H1 (cell line): ENCODE measurements at regions not wholly inside any gene's neighbourhood (a gene's known extent, or its start where the extent isn't known, plus 50 kb on each side); places are given as distances from the start of the nearest gene placed in this dataset.

ENCODE experiments used
- CTCF ChIA-PET: fragments of 300-600 bp; sonication (Branson Sonifier 250); formaldehyde crosslinking; loops from one replicate; lab custom pipeline; 2021; ENCODE audit not compliant: partially characterized antibody; lab: Charles Lee
- POLR2A ChIA-PET: fragments of 300-600 bp; sonication (Branson Sonifier 250); formaldehyde crosslinking; loops from one replicate; lab custom pipeline; 2021; ENCODE audit warnings: inconsistent platforms; ENCODE audit not compliant: partially characterized antibody; lab: Charles Lee
- DNase-seq, 2 experiments: peaks; one replicate each; pipeline versions ENCODE4 v3.0.0 to v3.0.0-alpha.2; 2010 to 2022; ENCODE audit warnings: low spot score in 2 of 2, low read depth in 1 of 2, mixed read lengths in 1 of 2
- FAIRE-seq: peaks from 2 replicates; lab custom pipeline; 2011; peaks lifted over from hg19 to GRCh38; lab: Jason Lieb, UNC
- H2AFZ ChIP-seq: 2 replicates; pipeline ENCODE4 v1.8.1; 2012; ENCODE audit warnings: low read length, inconsistent platforms
- H2AK5ac ChIP-seq: 2 replicates; pipeline ENCODE4 v1.6.1; 2013; ENCODE audit warnings: low read depth, low read length
- H2BK120ac ChIP-seq: replicated peaks from 2 replicates; pipeline ENCODE3; 2013; ENCODE audit warnings: low read depth, low read length, inconsistent platforms
- H2BK12ac ChIP-seq: 2 replicates; pipeline ENCODE4 v1.6.1; 2013; ENCODE audit warnings: low read depth, low read length
- H2BK15ac ChIP-seq: 2 replicates; pipeline ENCODE4 v1.6.1; 2013; ENCODE audit warnings: low read length
- H2BK20ac ChIP-seq: 2 replicates; pipeline ENCODE4 v1.6.1; 2013; ENCODE audit warnings: low read length
- H2BK5ac ChIP-seq: 2 replicates; pipeline ENCODE4 v1.6.1; 2013; ENCODE audit warnings: low read depth, low read length
- H3K14ac ChIP-seq: 2 replicates; pipeline ENCODE4 v1.6.1; 2013; ENCODE audit warnings: inconsistent platforms; ENCODE audit not compliant: insufficient read length
- H3K18ac ChIP-seq: 2 replicates; pipeline ENCODE4 v1.6.1; 2013; ENCODE audit warnings: low read length; ENCODE audit errors: extremely low read depth
- H3K23ac ChIP-seq: 2 replicates; pipeline ENCODE4 v1.6.1; 2013; ENCODE audit warnings: inconsistent platforms; ENCODE audit not compliant: insufficient read length
- H3K23me2 ChIP-seq: 2 replicates; pipeline ENCODE4 v1.6.1; 2013; ENCODE audit warnings: low read depth, low read length
- H3K27ac ChIP-seq: 2 replicates; pipeline ENCODE4 v1.6.1; 2011; ENCODE audit warnings: low read depth, low read length, inconsistent platforms
- H3K27me3 ChIP-seq, 4 experiments: replicated peaks in 1 of 4; 1 replicate in 1 of 4; 2 replicates in 3 of 4; pipeline versions ENCODE4 v1.6.1 to v1.8.1; 2011 to 2013; ENCODE audit warnings: low read length in 3 of 4, mild to moderate bottlenecking in 3 of 4, inconsistent platforms in 2 of 4, mixed read lengths in 2 of 4, moderate library complexity in 1 of 4; ENCODE audit not compliant: control insufficient read depth in 3 of 4, insufficient read depth in 3 of 4; ENCODE audit errors: extremely low read depth in 1 of 4
- H3K36me3 ChIP-seq, 4 experiments: 2 replicates each; pipeline versions ENCODE4 v1.6.1 to v1.8.1; 2011 to 2013; ENCODE audit warnings: mild to moderate bottlenecking in 4 of 4, low read length in 3 of 4, moderate library complexity in 2 of 4, control low read depth in 1 of 4, inconsistent platforms in 1 of 4; ENCODE audit not compliant: insufficient read depth in 4 of 4, control insufficient read depth in 2 of 4
- H3K4ac ChIP-seq: replicated peaks from 2 replicates; pipeline ENCODE3; 2013; ENCODE audit warnings: low read length, low read depth, mixed read lengths, inconsistent platforms; ENCODE audit not compliant: insufficient read length
- H3K4me1 ChIP-seq, 4 experiments: replicated peaks in 1 of 4; 1 replicate in 1 of 4; 2 replicates in 3 of 4; pipeline versions ENCODE4 v1.6.1 to v1.8.1; 2011 to 2013; ENCODE audit warnings: low read length in 3 of 4, inconsistent platforms in 2 of 4, mixed read lengths in 1 of 4; ENCODE audit not compliant: insufficient read depth in 4 of 4, control insufficient read depth in 3 of 4
- H3K4me2 ChIP-seq, 2 experiments: 2 replicates each; pipeline versions ENCODE4 v1.6.1 to v1.8.1; 2011 to 2013; ENCODE audit warnings: low read depth in 2 of 2, low read length in 2 of 2, control low read depth in 1 of 2, inconsistent platforms in 1 of 2, mild to moderate bottlenecking in 1 of 2; ENCODE audit not compliant: insufficient read depth in 1 of 2
- H3K4me3 ChIP-seq, 4 experiments: fragments of 200-600, 300-600 bp in 1 of 4; sonication (generic), shearing (Covaris generic), sonication (Bioruptor Twin) in 1 of 4; 2 replicates each; pipeline versions ENCODE4 v1.5.1 to v1.8.1; 2011 to 2016; ENCODE audit warnings: low read length in 4 of 4, low read depth in 3 of 4, control low read depth in 2 of 4, inconsistent platforms in 2 of 4, mild to moderate bottlenecking in 2 of 4, mixed read lengths in 1 of 4, moderate library complexity in 1 of 4; ENCODE audit not compliant: insufficient read depth in 2 of 4; ENCODE audit errors: extremely low read depth in 1 of 4
- H3K56ac ChIP-seq: replicated peaks from 2 replicates; pipeline ENCODE3; 2013; ENCODE audit warnings: low read depth, mild to moderate bottlenecking, mixed read lengths, low read length, inconsistent platforms; ENCODE audit not compliant: insufficient read length
- H3K79me1 ChIP-seq: 2 replicates; pipeline ENCODE4 v1.6.1; 2013; ENCODE audit warnings: low read depth, low read length, control low read depth
- H3K79me2 ChIP-seq, 2 experiments: 2 replicates each; pipeline versions ENCODE4 v1.6.1 to v1.8.1; 2012 to 2013; ENCODE audit warnings: low read length in 2 of 2, mild to moderate bottlenecking in 2 of 2, inconsistent platforms in 1 of 2; ENCODE audit not compliant: insufficient read depth in 2 of 2, control insufficient read depth in 1 of 2
- H3K9ac ChIP-seq, 4 experiments: replicated peaks in 1 of 4; 1 replicate in 1 of 4; 2 replicates in 3 of 4; pipeline versions ENCODE4 v1.6.1 to v1.8.1; 2011 to 2013; ENCODE audit warnings: low read depth in 3 of 4, low read length in 3 of 4, control low read depth in 2 of 4, mild to moderate bottlenecking in 2 of 4, moderate library complexity in 2 of 4, inconsistent platforms in 1 of 4; ENCODE audit errors: extremely low read depth in 1 of 4
- H3K9me3 ChIP-seq, 2 experiments: 2 replicates each; pipeline versions ENCODE4 v1.6.1 to v1.8.1; 2012 to 2013; ENCODE audit warnings: mild to moderate bottlenecking in 2 of 2, moderate library complexity in 2 of 2, control low read depth in 1 of 2, inconsistent platforms in 1 of 2, low read depth in 1 of 2, low read length in 1 of 2, mixed read lengths in 1 of 2; ENCODE audit not compliant: insufficient read depth in 2 of 2
- H4K20me1 ChIP-seq, 2 experiments: replicated peaks in 1 of 2; 2 replicates each; pipeline versions ENCODE3 to v1.8.1; 2011 to 2013; ENCODE audit warnings: inconsistent platforms in 2 of 2, low read length in 2 of 2, mild to moderate bottlenecking in 1 of 2; ENCODE audit not compliant: insufficient read depth in 2 of 2, control insufficient read depth in 1 of 2
- H4K5ac ChIP-seq: 2 replicates; pipeline ENCODE4 v1.6.1; 2013; ENCODE audit warnings: low read length, low read depth, mixed read lengths, inconsistent platforms; ENCODE audit not compliant: insufficient read length
- H4K8ac ChIP-seq: 2 replicates; pipeline ENCODE4 v1.8.0; 2013; ENCODE audit warnings: mild to moderate bottlenecking, moderate library complexity, low read length, inconsistent platforms; ENCODE audit not compliant: insufficient read depth; ENCODE audit errors: extremely low read depth
- H4K91ac ChIP-seq: replicated peaks from 2 replicates; pipeline ENCODE3; 2013; ENCODE audit warnings: low read length, mixed read lengths, inconsistent platforms; ENCODE audit not compliant: insufficient read length
- EGR1 ChIP-seq: IDR thresholded peaks from 2 replicates; pipeline ENCODE4 v1.6.1; 2011; ENCODE audit warnings: low read depth, low read length, borderline replicate concordance
- FOSL1 ChIP-seq: IDR thresholded peaks from 2 replicates; pipeline ENCODE4 v1.6.1; 2011; ENCODE audit warnings: mild to moderate bottlenecking, low read depth, low read length, moderate library complexity; ENCODE audit not compliant: insufficient read depth
- TCF12 ChIP-seq: IDR thresholded peaks from 2 replicates; pipeline ENCODE4 v1.6.1; 2011; ENCODE audit warnings: low read depth, mild to moderate bottlenecking, low read length
- WGBS, 2 experiments: shearing (Covaris generic) in 1 of 2; methylation state at CpG; one replicate each; pipeline versions ENCODE4 v1.1.6 to v1.1.7; 2013 to 2015; ENCODE audit warnings: low lambda C conversion rate in 2 of 2, mixed read lengths in 2 of 2, inconsistent platforms in 1 of 2, low coverage in 1 of 2, missing lambda C conversion rate in 1 of 2; ENCODE audit not compliant: insufficient replicate concordance in 2 of 2, insufficient coverage in 1 of 2, insufficient read length in 1 of 2; ENCODE audit errors: extremely low coverage in 1 of 2, missing lambda C conversion rate in 1 of 2; 5-methylcytosine and 5-hydroxymethylcytosine counted together
- TF ChIP-seq, protein P1 (sequence below), 3 experiments: IDR thresholded peaks; 1 replicate in 2 of 3; 2 replicates in 1 of 3; pipeline versions ENCODE4 v1.5.1 to v1.6.1; 2011; ENCODE audit warnings: low read length in 3 of 3, mild to moderate bottlenecking in 3 of 3, inconsistent platforms in 2 of 3, low read depth in 1 of 3, moderate library complexity in 1 of 3; ENCODE audit not compliant: insufficient read depth in 1 of 3; ENCODE audit errors: control extremely low read depth in 1 of 3
- TF ChIP-seq, protein P2 (sequence below): IDR thresholded peaks from 2 replicates; pipeline ENCODE4 v1.6.1; 2012; ENCODE audit warnings: inconsistent platforms

DNA sequence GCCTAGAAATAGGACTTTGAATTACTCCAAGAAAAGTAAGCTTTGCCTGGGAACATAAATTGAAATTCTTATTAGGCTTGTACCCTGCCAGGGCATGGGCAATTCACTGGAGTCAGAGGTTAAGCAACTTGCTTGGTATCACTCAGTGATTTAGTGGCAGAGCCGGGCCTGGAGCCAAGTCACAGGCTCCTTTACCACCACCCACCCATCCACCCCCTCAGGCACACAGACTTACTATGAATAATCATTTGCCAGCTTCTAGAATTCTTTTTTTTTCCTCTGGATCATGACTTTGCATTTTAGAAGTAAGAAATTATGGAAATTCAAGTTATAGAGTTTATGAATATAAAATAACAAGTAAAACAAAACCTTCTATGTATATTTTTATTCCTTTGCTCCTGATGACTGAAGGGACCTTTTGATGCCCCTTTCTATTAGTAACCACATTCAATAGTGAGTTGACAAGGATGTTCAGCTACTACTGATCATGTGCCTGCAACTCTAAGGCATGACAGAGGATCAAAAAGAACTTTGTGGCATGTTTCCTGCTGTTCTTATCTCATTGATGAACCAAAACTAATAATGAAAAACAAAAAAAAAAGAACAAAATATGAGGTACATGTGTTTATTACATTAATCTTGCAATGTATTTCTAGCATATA, 614.7 kb downstream of the TLR4 start:
- no peak overlapping the region for H2BK5ac ChIP-seq
- peaks cover 0 to 4% (median 0%) of the 10 kb centered on the region in 4 experiments; a peak in 1 of 7 replicates for H3K4me1 ChIP-seq
- H4K8ac ChIP-seq, result no peak overlapping the region
- ChIA-PET CTCF (no interaction called here), POLR2A (no interaction called here)
- no peaks in the 10 kb centered on the region for H4K20me1 ChIP-seq
- H2BK12ac ChIP-seq, result no peak overlapping the region
- no peak overlapping the region for H2AK5ac ChIP-seq
- no peaks in the 10 kb centered on the region for H3K27me3 ChIP-seq
- no peak overlapping the region for H2BK15ac ChIP-seq
- no peaks in the 10 kb centered on the region for H3K9me3 ChIP-seq
- no peak overlapping the region for H4K5ac ChIP-seq
- no peak overlapping the region for H2BK120ac ChIP-seq
- H2BK20ac ChIP-seq, result no peak overlapping the region
- H2AFZ ChIP-seq, result no peak overlapping the region
- DNase-seq (no peak), FAIRE-seq (no peak)
- H3K4ac ChIP-seq, result no peak overlapping the region
- no peak overlapping the region for H3K27ac ChIP-seq
- no peaks in the 10 kb centered on the region for H3K23me2 ChIP-seq
- no peaks in the 10 kb centered on the region for H3K79me2 ChIP-seq
- no peak overlapping the region for H3K4me2 ChIP-seq
- H3K14ac ChIP-seq, result no peak overlapping the region
- WGBS, 2 experiments, result 86% methylated on average over 1 of the region's 1 CpG; no CpG with 5 or more reads in 1 of the 2 experiments
- H3K4me3 ChIP-seq, result no peak overlapping the region
- H3K23ac ChIP-seq, result no peak overlapping the region
- no peak overlapping the region for H4K91ac ChIP-seq
- no peak overlapping the region for H3K9ac ChIP-seq
- no peaks in the 10 kb centered on the region for H3K79me1 ChIP-seq
- H3K56ac ChIP-seq, result no peak overlapping the region
- H3K36me3 ChIP-seq, result no peaks in the 10 kb centered on the region
- no peak overlapping the region for H3K18ac ChIP-seq
- TF ChIP-seq, protein P1, sequence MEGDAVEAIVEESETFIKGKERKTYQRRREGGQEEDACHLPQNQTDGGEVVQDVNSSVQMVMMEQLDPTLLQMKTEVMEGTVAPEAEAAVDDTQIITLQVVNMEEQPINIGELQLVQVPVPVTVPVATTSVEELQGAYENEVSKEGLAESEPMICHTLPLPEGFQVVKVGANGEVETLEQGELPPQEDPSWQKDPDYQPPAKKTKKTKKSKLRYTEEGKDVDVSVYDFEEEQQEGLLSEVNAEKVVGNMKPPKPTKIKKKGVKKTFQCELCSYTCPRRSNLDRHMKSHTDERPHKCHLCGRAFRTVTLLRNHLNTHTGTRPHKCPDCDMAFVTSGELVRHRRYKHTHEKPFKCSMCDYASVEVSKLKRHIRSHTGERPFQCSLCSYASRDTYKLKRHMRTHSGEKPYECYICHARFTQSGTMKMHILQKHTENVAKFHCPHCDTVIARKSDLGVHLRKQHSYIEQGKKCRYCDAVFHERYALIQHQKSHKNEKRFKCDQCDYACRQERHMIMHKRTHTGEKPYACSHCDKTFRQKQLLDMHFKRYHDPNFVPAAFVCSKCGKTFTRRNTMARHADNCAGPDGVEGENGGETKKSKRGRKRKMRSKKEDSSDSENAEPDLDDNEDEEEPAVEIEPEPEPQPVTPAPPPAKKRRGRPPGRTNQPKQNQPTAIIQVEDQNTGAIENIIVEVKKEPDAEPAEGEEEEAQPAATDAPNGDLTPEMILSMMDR (IDR thresholded peaks at IDR 0.05; ENCODE audit: control extremely low read depth in 1 of 3, insufficient read depth in 1 of 3, low read depth in 1 of 3, low read length in 3 of 3), result no peak
- TF ChIP-seq TCF12 (no peak), FOSL1 (no peak), EGR1 (no peak)
- TF ChIP-seq, protein P2, sequence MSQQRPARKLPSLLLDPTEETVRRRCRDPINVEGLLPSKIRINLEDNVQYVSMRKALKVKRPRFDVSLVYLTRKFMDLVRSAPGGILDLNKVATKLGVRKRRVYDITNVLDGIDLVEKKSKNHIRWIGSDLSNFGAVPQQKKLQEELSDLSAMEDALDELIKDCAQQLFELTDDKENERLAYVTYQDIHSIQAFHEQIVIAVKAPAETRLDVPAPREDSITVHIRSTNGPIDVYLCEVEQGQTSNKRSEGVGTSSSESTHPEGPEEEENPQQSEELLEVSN, result no peak
